ENCODE measurements at regions not wholly inside any gene's neighbourhood (a gene's known extent, or its start where the extent isn't known, plus 50 kb on each side); places are given as distances from the start of the nearest gene placed in this dataset.

DNA sequence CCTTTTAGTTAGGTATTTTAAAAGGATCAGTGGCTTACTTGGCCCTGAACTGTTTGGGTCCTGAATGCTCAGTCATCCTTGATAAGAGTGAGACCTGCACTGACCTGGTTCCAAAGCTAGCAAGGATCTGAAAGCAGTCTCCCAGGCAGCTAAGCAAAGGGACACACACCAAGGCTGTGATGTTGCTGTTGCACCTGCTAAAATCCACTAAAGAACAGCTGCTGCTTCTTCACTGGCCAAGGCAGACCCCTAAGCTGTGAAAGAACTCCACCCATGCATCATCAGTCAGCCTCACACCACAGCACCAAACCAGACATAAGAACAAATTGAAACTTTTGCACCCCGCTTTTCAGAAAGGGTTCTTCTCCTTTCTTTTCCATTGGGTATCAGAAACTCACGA lies 213.4 kb upstream of the STT3B start:
- H3K9me1 ChIP-seq (replicated peaks; ENCODE audit: control insufficient read depth, extremely low read depth, insufficient read depth, low read length): no peaks in the 10 kb centered on the region
- H3K4me1 ChIP-seq (ENCODE audit: control insufficient read depth, extremely low read depth, insufficient read depth, low read length): no peaks in the 10 kb centered on the region
- TF ChIP-seq FOS (IDR thresholded peaks at IDR 0.05; ENCODE audit: borderline replicate concordance, insufficient read depth, low read length): no peak
- TF ChIP-seq, protein P1, sequence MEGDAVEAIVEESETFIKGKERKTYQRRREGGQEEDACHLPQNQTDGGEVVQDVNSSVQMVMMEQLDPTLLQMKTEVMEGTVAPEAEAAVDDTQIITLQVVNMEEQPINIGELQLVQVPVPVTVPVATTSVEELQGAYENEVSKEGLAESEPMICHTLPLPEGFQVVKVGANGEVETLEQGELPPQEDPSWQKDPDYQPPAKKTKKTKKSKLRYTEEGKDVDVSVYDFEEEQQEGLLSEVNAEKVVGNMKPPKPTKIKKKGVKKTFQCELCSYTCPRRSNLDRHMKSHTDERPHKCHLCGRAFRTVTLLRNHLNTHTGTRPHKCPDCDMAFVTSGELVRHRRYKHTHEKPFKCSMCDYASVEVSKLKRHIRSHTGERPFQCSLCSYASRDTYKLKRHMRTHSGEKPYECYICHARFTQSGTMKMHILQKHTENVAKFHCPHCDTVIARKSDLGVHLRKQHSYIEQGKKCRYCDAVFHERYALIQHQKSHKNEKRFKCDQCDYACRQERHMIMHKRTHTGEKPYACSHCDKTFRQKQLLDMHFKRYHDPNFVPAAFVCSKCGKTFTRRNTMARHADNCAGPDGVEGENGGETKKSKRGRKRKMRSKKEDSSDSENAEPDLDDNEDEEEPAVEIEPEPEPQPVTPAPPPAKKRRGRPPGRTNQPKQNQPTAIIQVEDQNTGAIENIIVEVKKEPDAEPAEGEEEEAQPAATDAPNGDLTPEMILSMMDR (IDR thresholded peaks at IDR 0.05; ENCODE audit: extremely low read depth in 1 of 2, insufficient read depth in 1 of 2, low read depth in 1 of 2, low read length in 2 of 2): no peak
- no peak for TF ChIP-seq JUN (IDR thresholded peaks at IDR 0.05; ENCODE audit: borderline replicate concordance, insufficient read depth, insufficient read length, low read depth)
- TF ChIP-seq, protein P2, sequence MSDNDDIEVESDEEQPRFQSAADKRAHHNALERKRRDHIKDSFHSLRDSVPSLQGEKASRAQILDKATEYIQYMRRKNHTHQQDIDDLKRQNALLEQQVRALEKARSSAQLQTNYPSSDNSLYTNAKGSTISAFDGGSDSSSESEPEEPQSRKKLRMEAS (IDR thresholded peaks at IDR 0.05; ENCODE audit: insufficient read depth, insufficient read length): no peak
- no peak for TF ChIP-seq MYC (IDR thresholded peaks at IDR 0.05; ENCODE audit: low read depth, low read length)
- TF ChIP-seq GATA2 (IDR thresholded peaks at IDR 0.05; ENCODE audit: insufficient read depth, insufficient read length, low read depth, low read length): no peak
- TF ChIP-seq POLR2AphosphoS5 (IDR thresholded peaks at IDR 0.05; ENCODE audit: insufficient read depth, low read depth, low read length): no peak
- no peak for TF ChIP-seq EZH2 (IDR thresholded peaks at IDR 0.05; ENCODE audit: borderline replicate concordance, low read depth, low read length, severe bottlenecking)
- no peak for TF ChIP-seq POLR2A (IDR thresholded peaks at IDR 0.05; ENCODE audit: low read depth, low read length)
- H3K4me3 ChIP-seq (replicated peaks in 1 of 3; ENCODE audit: insufficient read depth in 1 of 3, low read depth in 1 of 3, low read length in 3 of 3): no peak overlapping the region
- no peak overlapping the region for H2AFZ ChIP-seq (ENCODE audit: low read depth, low read length)
- ChIA-PET POLR2A (no interaction called here), CTCF (interaction anchor here (1.3 to 1.9 kb wide), 3 partner anchors 9 to 17 kb away, joined by 3 to 5 read pairs (median 4); no protein-coding TSS in a partner anchor)
- dilution Hi-C loops (cut with MboI; ENCODE audit: extremely low pct_ligation_motif_present, low sequenced_read_pairs): no loop called here
- intact Hi-C loops (cut with micrococcal nuclease): no loop called here
- no TSS peak for BruUV-seq (replicated peaks)
- H3K36me3 ChIP-seq (ENCODE audit: control insufficient read depth in 2 of 2, extremely low read depth in 1 of 2, insufficient read depth in 2 of 2, low read length in 2 of 2): no peaks in the 10 kb centered on the region
- FAIRE-seq (no peak), DNase-seq (ENCODE audit: low read depth, low spot score) (no peak)
- H3K9ac ChIP-seq (replicated peaks; ENCODE audit: extremely low read depth, insufficient read depth, low read length): no peak overlapping the region
- no peaks in the 10 kb centered on the region for H3K79me2 ChIP-seq (ENCODE audit: control insufficient read depth, insufficient read depth, low read length)
- H4K20me1 ChIP-seq (replicated peaks; ENCODE audit: control insufficient read depth, extremely low read depth, insufficient read depth, low read length): no peaks in the 10 kb centered on the region
- H3K27me3 ChIP-seq (ENCODE audit: control insufficient read depth in 2 of 2, insufficient read depth in 2 of 2, low read length in 2 of 2): peaks cover 3 to 6% of the 10 kb centered on the region in 2 experiments
- no peaks in the 10 kb centered on the region for H3K9me3 ChIP-seq (replicated peaks; ENCODE audit: control insufficient read depth, insufficient read depth, low read length)
- H3K4me2 ChIP-seq (ENCODE audit: insufficient read depth, low read length): no peak overlapping the region
- no peak overlapping the region for H3K27ac ChIP-seq (ENCODE audit: insufficient read depth, low read depth, low read length)

Measured in endothelial cell of umbilical vein (primary cell).